GM19043 (cell line): ENCODE measurements at regions not wholly inside any gene's neighbourhood (a gene's known extent, or its start where the extent isn't known, plus 50 kb on each side); places are given as distances from the start of the nearest gene placed in this dataset.
"Not testable (repeated sequence)": the region's sequence is repeated elsewhere in the genome, so short reads cannot be mapped to it uniquely, and the experiment has no call there.

ENCODE experiments used
- ATAC-seq: cut with Tn5 transposase; IDR thresholded peaks from one replicate; pipeline ENCODE4 v1.9.1; 2021; ENCODE audit warnings: low read depth; ENCODE audit not compliant: unreplicated experiment

- no peak for ATAC-seq
Observed at GRCh38 chr1:157274698-157275534, 136.7 kb upstream of the ETV3 start.

GRCh38 chr1:157272729-157273524 lies 134.7 kb upstream of the ETV3 start:
- no peak for ATAC-seq

- no peak for ATAC-seq
Observed at GRCh38 chr1:157272264-157272663, 134.1 kb upstream of the ETV3 start.

- ATAC-seq = no peak
Observed at GRCh38 chr1:157270705-157271274, 132.6 kb upstream of the ETV3 start.

- ATAC-seq = peak; percentile 72
Observed at GRCh38 chr1:157269656-157270375, 131.6 kb upstream of the ETV3 start.

- ATAC-seq = no peak
Observed at GRCh38 chr1:157262891-157263290, 124.7 kb upstream of the ETV3 start.

GRCh38 chr1:157262422-157262821 lies 124.2 kb upstream of the ETV3 start:
- no peak for ATAC-seq

- not testable (repeated sequence) for ATAC-seq
Observed at GRCh38 chr1:157255891-157256290, 117.7 kb upstream of the ETV3 start.

- ATAC-seq = not testable (repeated sequence)
Observed at GRCh38 chr1:157254183-157254582, 116.0 kb upstream of the ETV3 start.

GRCh38 chr1:157252473-157252872 lies 114.3 kb upstream of the ETV3 start:
- ATAC-seq = no peak

GRCh38 chr1:157249739-157250138 lies 111.5 kb upstream of the ETV3 start:
- no peak for ATAC-seq

GRCh38 chr1:157249326-157249725 lies 111.1 kb upstream of the ETV3 start:
- peak; percentile 85 for ATAC-seq

- not testable (repeated sequence) for ATAC-seq
Observed at GRCh38 chr1:157247764-157248049, 109.5 kb upstream of the ETV3 start.

GRCh38 chr1:157247005-157247763 lies 109.0 kb upstream of the ETV3 start:
- no peak for ATAC-seq

- ATAC-seq = no peak
Observed at GRCh38 chr1:157245823-157246222, 107.6 kb upstream of the ETV3 start.

- ATAC-seq = no peak
Observed at GRCh38 chr1:157241185-157241538, 103.0 kb upstream of the ETV3 start.

GRCh38 chr1:157240495-157241184 lies 102.4 kb upstream of the ETV3 start:
- peak; percentile 60 for ATAC-seq

GRCh38 chr1:157239936-157240335 lies 101.7 kb upstream of the ETV3 start:
- ATAC-seq = no peak

- no peak for ATAC-seq
Observed at GRCh38 chr1:157238585-157238984, 100.4 kb upstream of the ETV3 start.

GRCh38 chr1:157237981-157238380 lies 99.8 kb upstream of the ETV3 start:
- ATAC-seq = no peak
